Aorta (tissue), 5 donors: ENCODE measurements at regions not wholly inside any gene's neighbourhood (a gene's known extent, or its start where the extent isn't known, plus 50 kb on each side); places are given as distances from the start of the nearest gene placed in this dataset.
"Not testable (repeated sequence)": the region's sequence is repeated elsewhere in the genome, so short reads cannot be mapped to it uniquely, and the experiment has no call there.

Experiments
- ATAC-seq: fragments of 200-7000 bp; cut with Tn5 transposase; one replicate; pipeline ENCODE4 v1.9.1; 2022; ENCODE audit warnings: moderate library complexity; ENCODE audit not compliant: low FRiP score
- DNase-seq, 2 donors: peaks; one replicate each; pipeline ENCODE4 v3.0.0-alpha.2; 2020
- H3K27ac ChIP-seq, 2 donors: one replicate each; pipeline ENCODE4 v1.5.1; 2013; ENCODE audit warnings: low read length in 2 of 2, mild to moderate bottlenecking in 2 of 2, moderate library complexity in 2 of 2, control low read depth in 1 of 2, inconsistent platforms in 1 of 2, low read depth in 1 of 2
- H3K27me3 ChIP-seq, 2 donors: one replicate each; pipeline ENCODE4 v1.6.1; 2013; ENCODE audit warnings: control low read depth in 1 of 2, low read length in 1 of 2, mild to moderate bottlenecking in 1 of 2, moderate library complexity in 1 of 2; ENCODE audit not compliant: insufficient read depth in 2 of 2, control insufficient read depth in 1 of 2
- H3K36me3 ChIP-seq, 2 donors: one replicate each; pipeline ENCODE4 v1.6.1; 2013; ENCODE audit warnings: control low read depth in 1 of 2, low read length in 1 of 2, mild to moderate bottlenecking in 1 of 2; ENCODE audit not compliant: insufficient read depth in 2 of 2, control insufficient read depth in 1 of 2
- H3K4me1 ChIP-seq, 2 donors: one replicate each; pipeline ENCODE4 v1.6.1; 2013; ENCODE audit warnings: low read length in 2 of 2, control low read depth in 1 of 2, mild to moderate bottlenecking in 1 of 2, moderate library complexity in 1 of 2; ENCODE audit not compliant: insufficient read depth in 2 of 2, control insufficient read depth in 1 of 2
- H3K4me3 ChIP-seq, 2 donors: one replicate each; pipeline ENCODE4 v1.5.1; 2013; ENCODE audit warnings: low read length in 2 of 2, control low read depth in 1 of 2, mild to moderate bottlenecking in 1 of 2
- H3K9me3 ChIP-seq: one replicate; pipeline ENCODE4 v1.6.1; 2013; ENCODE audit warnings: mild to moderate bottlenecking, low read length; ENCODE audit not compliant: control insufficient read depth
- WGBS, 2 donors: extraction: QIAGEN DNeasy Blood & Tissue Kit; methylation state at CpG; one replicate each; pipeline ENCODE4 v1.1.7; 2013; 5-methylcytosine and 5-hydroxymethylcytosine counted together
- intact Hi-C, 2 donors: fragments of 100-400 bp; cut with DNase I; formaldehyde crosslinking; loops; one replicate each; pipeline versions ENCODE4 v1.14.2 to v1.15.0; 2022
- donor health status: healthy with polysubstance abuse.
- donor health status: Bipolar disorder and iron deficiency.
- donor health status: DM: no; HTN: no; CAD: no.
- donor health status: DM: no; HTN: no; CAD: no.
- donor health status: DM: yes; HTN: yes; CAD: no.

DNA sequence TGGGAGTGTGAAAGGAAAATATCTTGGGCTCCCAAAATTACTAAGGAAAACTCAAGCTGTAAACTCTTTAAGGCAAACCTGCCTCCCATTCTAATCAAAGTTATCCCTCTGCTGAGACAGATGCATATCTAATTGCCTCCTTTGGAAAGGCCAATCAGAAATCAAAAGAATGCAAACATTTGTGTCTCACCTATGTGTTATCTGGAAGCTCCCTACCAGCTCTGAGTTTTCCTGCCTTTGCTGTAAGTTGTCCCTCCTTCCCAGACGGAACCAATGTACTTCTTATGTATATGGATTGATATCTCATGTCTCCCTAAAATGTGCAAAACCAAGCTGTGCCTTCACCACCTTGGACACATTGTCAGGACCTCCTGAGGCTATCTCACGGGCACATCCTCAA is 95.8 kb downstream of the AASDHPPT start:
- Histone ChIP-seq H3K9me3 (peaks cover 2% of the 10 kb centered on the region), H3K27ac (no peak overlapping the region), H3K27me3 (no peaks in the 10 kb centered on the region), H3K4me3 (no peak overlapping the region), H3K36me3 (no peaks in the 10 kb centered on the region), H3K4me1 (no peaks in the 10 kb centered on the region)
- DNase-seq (no peak), ATAC-seq (no peak)
- intact Hi-C loops = no loop called here
- WGBS, 2 donors = 67 to 74% methylated on average over 2 of the region's 2 CpGs

DNA sequence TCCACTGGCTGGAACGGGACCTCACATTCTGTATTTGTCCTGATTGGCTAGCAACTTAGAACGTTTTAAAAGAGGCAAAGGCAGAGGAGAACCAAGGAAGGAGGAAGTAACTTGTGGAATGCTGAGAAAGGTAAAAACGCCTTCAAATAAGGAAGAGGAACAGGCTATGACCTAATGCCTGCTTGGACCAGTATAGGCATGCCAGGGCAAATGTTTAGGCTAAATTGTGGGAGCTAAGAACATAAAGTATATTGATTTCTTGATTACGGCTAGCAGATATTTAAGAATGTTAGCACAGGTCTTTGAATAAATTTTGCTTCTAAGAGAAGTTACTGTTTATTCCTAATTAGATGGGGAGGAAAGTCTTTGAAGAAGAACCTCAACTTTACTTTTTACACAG is 96.5 kb downstream of the AASDHPPT start:
- H3K27ac ChIP-seq, DNase-seq, ATAC-seq, H3K27me3 ChIP-seq, H3K36me3 ChIP-seq, H3K4me1 ChIP-seq, H3K9me3 ChIP-seq, intact Hi-C loops, H3K4me3 ChIP-seq: not testable (repeated sequence)
- 54 to 81% methylated on average over 4 of the region's 4 CpGs for WGBS, 2 donors

DNA sequence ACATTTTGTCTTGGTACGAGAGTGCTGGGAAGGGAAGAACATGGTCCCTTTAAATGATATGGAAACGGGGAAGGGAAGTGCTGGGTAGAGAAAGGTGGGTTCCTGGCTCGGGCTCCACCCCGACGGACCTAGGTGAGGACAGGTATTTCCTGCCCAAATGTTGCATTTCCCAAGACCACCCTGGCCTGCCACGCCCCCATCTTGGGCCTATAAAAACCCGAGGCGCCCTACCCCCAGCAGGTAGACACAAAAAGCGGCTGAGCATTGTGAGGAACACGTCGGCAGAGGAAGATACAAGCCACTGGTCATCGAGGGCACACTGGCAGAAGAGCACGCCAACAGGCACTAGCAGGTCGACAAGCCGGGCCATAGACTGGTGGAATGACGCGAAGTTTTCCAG is 99.4 kb downstream of the AASDHPPT start:
- Histone ChIP-seq H3K36me3 (no peaks in the 10 kb centered on the region), H3K27me3 (no peaks in the 10 kb centered on the region), H3K4me3 (no peak overlapping the region), H3K9me3 (peaks cover 2% of the 10 kb centered on the region), H3K27ac (no peak overlapping the region), H3K4me1 (no peaks in the 10 kb centered on the region)
- DNase-seq (no peak), ATAC-seq (no peak)
- 94 to 95% methylated on average over 17 of the region's 17 CpGs for WGBS, 2 donors
- intact Hi-C loops = no loop called here

DNA sequence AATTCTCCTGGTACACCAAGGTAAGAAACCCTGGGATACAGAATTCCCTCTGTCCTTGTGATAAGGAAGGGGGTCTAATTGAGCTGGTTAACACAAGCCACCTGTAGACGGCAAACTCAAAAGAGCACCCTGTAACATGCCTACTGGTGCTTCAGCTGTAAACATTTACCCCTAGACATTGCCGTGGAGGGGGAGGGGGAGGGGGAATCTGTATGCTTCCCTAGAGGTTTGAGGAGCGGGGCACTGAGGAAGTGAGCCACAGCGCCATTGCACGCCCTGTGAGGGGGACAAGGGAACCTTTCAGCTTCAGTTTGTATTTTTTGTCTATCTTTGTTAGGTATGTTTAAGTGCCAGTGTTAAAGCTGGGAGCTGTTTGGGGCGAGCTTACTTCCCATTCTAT is 99.8 kb downstream of the AASDHPPT start:
- DNase-seq = no peak
- Histone ChIP-seq H3K27me3 (no peaks in the 10 kb centered on the region), H3K36me3 (no peaks in the 10 kb centered on the region), H3K9me3 (peaks cover 2% of the 10 kb centered on the region), H3K4me1 (no peaks in the 10 kb centered on the region), H3K27ac (no peak overlapping the region), H3K4me3 (no peak overlapping the region)
- no peak for ATAC-seq
- intact Hi-C loops = no loop called here
- WGBS, 2 donors = 65 to 72% methylated on average over 6 of the region's 6 CpGs

DNA sequence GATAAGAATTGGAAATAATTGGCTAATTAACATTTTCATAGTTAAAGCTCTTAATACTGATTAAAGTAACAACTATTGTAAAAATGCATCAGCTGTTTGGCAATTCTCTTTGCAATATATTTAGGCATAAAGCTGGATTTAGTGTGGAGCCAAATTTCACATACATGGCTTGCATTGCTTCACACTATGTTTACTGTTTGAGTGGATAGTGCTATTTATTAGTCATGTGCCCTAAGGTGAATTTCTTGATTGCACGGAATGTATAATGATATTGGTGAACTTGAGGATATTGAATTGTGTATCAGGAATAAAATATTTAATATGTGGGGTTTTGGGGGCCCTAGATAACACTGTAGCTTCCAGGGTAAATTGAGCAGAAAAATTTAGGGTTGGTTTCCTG is 100.9 kb downstream of the AASDHPPT start:
- WGBS, 2 donors = 92 to 95% methylated on average over 1 of the region's 1 CpG

DNA sequence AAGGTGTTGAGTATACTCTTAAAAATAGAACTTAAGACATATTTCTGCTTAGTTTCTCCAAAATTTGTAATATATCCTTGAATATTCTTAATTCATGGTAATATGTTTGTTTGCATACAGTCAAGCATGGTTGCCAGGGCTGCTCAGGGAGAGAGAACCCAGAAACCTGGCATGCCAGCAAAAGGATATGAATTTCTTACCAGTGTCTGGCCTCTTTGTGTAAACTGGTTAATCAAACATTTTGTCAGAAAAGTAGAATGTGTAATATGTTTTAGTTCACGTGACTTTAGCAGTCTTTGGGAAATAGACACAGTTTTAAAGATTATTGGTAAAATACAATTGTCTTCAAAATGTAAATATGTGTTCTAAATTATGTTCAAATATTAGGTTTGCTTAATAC is 101.6 kb downstream of the AASDHPPT start:
- Histone ChIP-seq H3K4me1 (no peaks in the 10 kb centered on the region), H3K4me3 (no peak overlapping the region), H3K36me3 (no peaks in the 10 kb centered on the region), H3K9me3 (no peaks in the 10 kb centered on the region), H3K27me3 (no peaks in the 10 kb centered on the region), H3K27ac (no peak overlapping the region)
- intact Hi-C loops = no loop called here
- 70 to 71% methylated on average over 1 of the region's 1 CpG for WGBS, 2 donors
- DNase-seq (no peak), ATAC-seq (no peak)

More for the DNA sequence above, 100.9 kb downstream of the AASDHPPT start:
- intact Hi-C loops = no loop called here
- H3K4me3 ChIP-seq = no peak overlapping the region
- H3K9me3 ChIP-seq = peaks cover under 1% of the 10 kb centered on the region
- DNase-seq (no peak), ATAC-seq (no peak)
- H3K36me3 ChIP-seq = no peaks in the 10 kb centered on the region
- H3K27ac ChIP-seq = no peak overlapping the region
- H3K27me3 ChIP-seq = no peaks in the 10 kb centered on the region
- no peaks in the 10 kb centered on the region for H3K4me1 ChIP-seq

DNA sequence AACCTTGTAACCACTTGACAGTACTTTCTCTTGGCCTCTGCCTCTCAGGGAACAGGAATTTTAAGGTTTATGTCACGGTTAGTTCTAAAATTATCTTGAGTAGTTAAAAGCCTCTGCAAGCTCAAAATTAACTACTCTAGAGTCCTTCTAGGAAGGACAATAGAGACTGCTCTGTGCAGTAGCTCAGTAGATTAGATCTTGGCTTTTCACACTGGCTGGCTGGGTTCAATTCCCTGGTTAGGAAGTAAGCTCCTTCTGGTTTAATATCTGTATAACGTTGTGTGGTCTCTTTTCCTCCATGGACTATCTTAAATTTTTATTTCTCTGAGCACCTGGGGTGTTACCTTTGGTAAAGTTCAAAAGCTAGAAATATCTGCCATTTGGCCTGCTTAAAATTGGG is 109.2 kb downstream of the AASDHPPT start:
- H3K4me3 ChIP-seq = no peak overlapping the region
- no peaks in the 10 kb centered on the region for H3K36me3 ChIP-seq
- WGBS, 2 donors = 70 to 78% methylated on average over 2 of the region's 2 CpGs
- H3K4me1 ChIP-seq = no peaks in the 10 kb centered on the region
- no peak for DNase-seq
- no peaks in the 10 kb centered on the region for H3K9me3 ChIP-seq
- no peak overlapping the region for H3K27ac ChIP-seq
- intact Hi-C loops = no loop called here
- no peak for ATAC-seq
- no peaks in the 10 kb centered on the region for H3K27me3 ChIP-seq

DNA sequence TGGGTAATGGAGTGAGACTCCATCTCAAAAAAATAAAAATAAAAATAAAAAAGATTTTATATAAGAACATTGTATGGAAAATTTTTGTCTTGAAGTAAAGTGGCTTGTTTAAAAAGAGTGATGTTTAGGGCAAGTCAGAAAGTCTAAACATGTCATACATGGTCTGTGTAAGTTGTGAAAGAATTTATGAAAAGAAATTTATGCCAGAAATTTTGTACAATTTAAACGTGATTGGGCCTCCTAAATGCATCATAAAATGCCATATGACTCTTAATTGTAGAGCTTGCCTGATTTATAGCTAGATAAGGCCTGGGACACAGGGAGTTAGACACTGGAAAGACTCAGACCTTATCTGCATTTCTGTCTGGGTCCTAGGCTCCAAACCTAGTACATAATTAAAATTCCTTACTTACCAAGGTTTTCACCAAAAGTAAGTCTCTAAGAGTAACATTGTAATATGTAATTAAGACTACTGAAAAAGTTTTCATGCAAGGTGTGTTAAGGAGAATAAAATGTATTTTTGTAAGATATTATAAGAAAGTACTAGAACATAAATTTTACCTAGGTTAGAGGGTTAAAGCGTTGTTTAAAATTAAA is 110.5 kb downstream of the AASDHPPT start:
- Histone ChIP-seq H3K4me3 (no peak overlapping the region), H3K27me3 (no peaks in the 10 kb centered on the region), H3K4me1 (no peaks in the 10 kb centered on the region), H3K27ac (no peak overlapping the region), H3K9me3 (no peaks in the 10 kb centered on the region), H3K36me3 (no peaks in the 10 kb centered on the region)
- intact Hi-C loops = no loop called here
- WGBS, 2 donors = 21 to 39% methylated on average over 2 of the region's 2 CpGs
- DNase-seq (no peak), ATAC-seq (no peak)

DNA sequence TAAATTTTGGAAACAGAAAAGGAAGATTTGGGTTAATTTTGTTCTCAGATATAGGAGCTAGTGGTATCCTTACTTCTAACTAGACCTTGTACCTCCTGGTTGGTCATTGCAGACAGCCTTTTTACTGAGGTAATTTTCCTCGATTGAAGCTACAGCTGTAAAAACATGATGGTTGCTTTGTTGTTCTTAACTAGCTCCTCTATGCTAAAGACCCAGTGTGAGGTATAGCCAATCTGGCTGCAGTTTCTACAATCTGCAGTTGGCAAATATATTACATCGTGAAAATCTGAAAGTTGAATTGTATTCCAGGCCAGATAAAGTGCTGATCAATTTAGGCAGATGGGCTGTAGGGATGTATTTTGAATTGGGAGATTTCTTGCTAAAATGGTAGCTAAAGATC is 116.5 kb downstream of the AASDHPPT start:
- intact Hi-C loops = no loop called here
- Histone ChIP-seq H3K36me3 (no peaks in the 10 kb centered on the region), H3K4me3 (no peak overlapping the region), H3K27me3 (no peaks in the 10 kb centered on the region), H3K27ac (no peak overlapping the region), H3K4me1 (no peaks in the 10 kb centered on the region), H3K9me3 (peaks cover 2% of the 10 kb centered on the region)
- DNase-seq (no peak), ATAC-seq (no peak)
- WGBS, 2 donors = 26 to 32% methylated on average over 2 of the region's 2 CpGs
